H1 (cell line): ENCODE measurements at regions not wholly inside any gene's neighbourhood (a gene's known extent, or its start where the extent isn't known, plus 50 kb on each side); places are given as distances from the start of the nearest gene placed in this dataset.

ENCODE experiments used
- CTCF ChIA-PET: fragments of 300-600 bp; sonication (Branson Sonifier 250); formaldehyde crosslinking; loops from one replicate; lab custom pipeline; 2021; ENCODE audit not compliant: partially characterized antibody; lab: Charles Lee
- POLR2A ChIA-PET: fragments of 300-600 bp; sonication (Branson Sonifier 250); formaldehyde crosslinking; loops from one replicate; lab custom pipeline; 2021; ENCODE audit warnings: inconsistent platforms; ENCODE audit not compliant: partially characterized antibody; lab: Charles Lee
- DNase-seq, 2 experiments: peaks; one replicate each; pipeline versions ENCODE4 v3.0.0 to v3.0.0-alpha.2; 2010 to 2022; ENCODE audit warnings: low spot score in 2 of 2, low read depth in 1 of 2, mixed read lengths in 1 of 2
- FAIRE-seq: peaks from 2 replicates; lab custom pipeline; 2011; peaks lifted over from hg19 to GRCh38; lab: Jason Lieb, UNC
- H2AFZ ChIP-seq: 2 replicates; pipeline ENCODE4 v1.8.1; 2012; ENCODE audit warnings: low read length, inconsistent platforms
- H2AK5ac ChIP-seq: 2 replicates; pipeline ENCODE4 v1.6.1; 2013; ENCODE audit warnings: low read depth, low read length
- H2BK120ac ChIP-seq: replicated peaks from 2 replicates; pipeline ENCODE3; 2013; ENCODE audit warnings: low read depth, low read length, inconsistent platforms
- H2BK12ac ChIP-seq: 2 replicates; pipeline ENCODE4 v1.6.1; 2013; ENCODE audit warnings: low read depth, low read length
- H2BK15ac ChIP-seq: 2 replicates; pipeline ENCODE4 v1.6.1; 2013; ENCODE audit warnings: low read length
- H2BK20ac ChIP-seq: 2 replicates; pipeline ENCODE4 v1.6.1; 2013; ENCODE audit warnings: low read length
- H2BK5ac ChIP-seq: 2 replicates; pipeline ENCODE4 v1.6.1; 2013; ENCODE audit warnings: low read depth, low read length
- H3K14ac ChIP-seq: 2 replicates; pipeline ENCODE4 v1.6.1; 2013; ENCODE audit warnings: inconsistent platforms; ENCODE audit not compliant: insufficient read length
- H3K18ac ChIP-seq: 2 replicates; pipeline ENCODE4 v1.6.1; 2013; ENCODE audit warnings: low read length; ENCODE audit errors: extremely low read depth
- H3K23ac ChIP-seq: 2 replicates; pipeline ENCODE4 v1.6.1; 2013; ENCODE audit warnings: inconsistent platforms; ENCODE audit not compliant: insufficient read length
- H3K23me2 ChIP-seq: 2 replicates; pipeline ENCODE4 v1.6.1; 2013; ENCODE audit warnings: low read depth, low read length
- H3K27ac ChIP-seq: 2 replicates; pipeline ENCODE4 v1.6.1; 2011; ENCODE audit warnings: low read depth, low read length, inconsistent platforms
- H3K27me3 ChIP-seq, 4 experiments: replicated peaks in 1 of 4; 1 replicate in 1 of 4; 2 replicates in 3 of 4; pipeline versions ENCODE4 v1.6.1 to v1.8.1; 2011 to 2013; ENCODE audit warnings: low read length in 3 of 4, mild to moderate bottlenecking in 3 of 4, inconsistent platforms in 2 of 4, mixed read lengths in 2 of 4, moderate library complexity in 1 of 4; ENCODE audit not compliant: control insufficient read depth in 3 of 4, insufficient read depth in 3 of 4; ENCODE audit errors: extremely low read depth in 1 of 4
- H3K36me3 ChIP-seq, 4 experiments: 2 replicates each; pipeline versions ENCODE4 v1.6.1 to v1.8.1; 2011 to 2013; ENCODE audit warnings: mild to moderate bottlenecking in 4 of 4, low read length in 3 of 4, moderate library complexity in 2 of 4, control low read depth in 1 of 4, inconsistent platforms in 1 of 4; ENCODE audit not compliant: insufficient read depth in 4 of 4, control insufficient read depth in 2 of 4
- H3K4ac ChIP-seq: replicated peaks from 2 replicates; pipeline ENCODE3; 2013; ENCODE audit warnings: low read length, low read depth, mixed read lengths, inconsistent platforms; ENCODE audit not compliant: insufficient read length
- H3K4me1 ChIP-seq, 4 experiments: replicated peaks in 1 of 4; 1 replicate in 1 of 4; 2 replicates in 3 of 4; pipeline versions ENCODE4 v1.6.1 to v1.8.1; 2011 to 2013; ENCODE audit warnings: low read length in 3 of 4, inconsistent platforms in 2 of 4, mixed read lengths in 1 of 4; ENCODE audit not compliant: insufficient read depth in 4 of 4, control insufficient read depth in 3 of 4
- H3K4me2 ChIP-seq, 2 experiments: 2 replicates each; pipeline versions ENCODE4 v1.6.1 to v1.8.1; 2011 to 2013; ENCODE audit warnings: low read depth in 2 of 2, low read length in 2 of 2, control low read depth in 1 of 2, inconsistent platforms in 1 of 2, mild to moderate bottlenecking in 1 of 2; ENCODE audit not compliant: insufficient read depth in 1 of 2
- H3K4me3 ChIP-seq, 4 experiments: fragments of 200-600, 300-600 bp in 1 of 4; sonication (generic), shearing (Covaris generic), sonication (Bioruptor Twin) in 1 of 4; 2 replicates each; pipeline versions ENCODE4 v1.5.1 to v1.8.1; 2011 to 2016; ENCODE audit warnings: low read length in 4 of 4, low read depth in 3 of 4, control low read depth in 2 of 4, inconsistent platforms in 2 of 4, mild to moderate bottlenecking in 2 of 4, mixed read lengths in 1 of 4, moderate library complexity in 1 of 4; ENCODE audit not compliant: insufficient read depth in 2 of 4; ENCODE audit errors: extremely low read depth in 1 of 4
- H3K56ac ChIP-seq: replicated peaks from 2 replicates; pipeline ENCODE3; 2013; ENCODE audit warnings: low read depth, mild to moderate bottlenecking, mixed read lengths, low read length, inconsistent platforms; ENCODE audit not compliant: insufficient read length
- H3K79me1 ChIP-seq: 2 replicates; pipeline ENCODE4 v1.6.1; 2013; ENCODE audit warnings: low read depth, low read length, control low read depth
- H3K79me2 ChIP-seq, 2 experiments: 2 replicates each; pipeline versions ENCODE4 v1.6.1 to v1.8.1; 2012 to 2013; ENCODE audit warnings: low read length in 2 of 2, mild to moderate bottlenecking in 2 of 2, inconsistent platforms in 1 of 2; ENCODE audit not compliant: insufficient read depth in 2 of 2, control insufficient read depth in 1 of 2
- H3K9ac ChIP-seq, 4 experiments: replicated peaks in 1 of 4; 1 replicate in 1 of 4; 2 replicates in 3 of 4; pipeline versions ENCODE4 v1.6.1 to v1.8.1; 2011 to 2013; ENCODE audit warnings: low read depth in 3 of 4, low read length in 3 of 4, control low read depth in 2 of 4, mild to moderate bottlenecking in 2 of 4, moderate library complexity in 2 of 4, inconsistent platforms in 1 of 4; ENCODE audit errors: extremely low read depth in 1 of 4
- H3K9me3 ChIP-seq, 2 experiments: 2 replicates each; pipeline versions ENCODE4 v1.6.1 to v1.8.1; 2012 to 2013; ENCODE audit warnings: mild to moderate bottlenecking in 2 of 2, moderate library complexity in 2 of 2, control low read depth in 1 of 2, inconsistent platforms in 1 of 2, low read depth in 1 of 2, low read length in 1 of 2, mixed read lengths in 1 of 2; ENCODE audit not compliant: insufficient read depth in 2 of 2
- H4K20me1 ChIP-seq, 2 experiments: replicated peaks in 1 of 2; 2 replicates each; pipeline versions ENCODE3 to v1.8.1; 2011 to 2013; ENCODE audit warnings: inconsistent platforms in 2 of 2, low read length in 2 of 2, mild to moderate bottlenecking in 1 of 2; ENCODE audit not compliant: insufficient read depth in 2 of 2, control insufficient read depth in 1 of 2
- H4K5ac ChIP-seq: 2 replicates; pipeline ENCODE4 v1.6.1; 2013; ENCODE audit warnings: low read length, low read depth, mixed read lengths, inconsistent platforms; ENCODE audit not compliant: insufficient read length
- H4K8ac ChIP-seq: 2 replicates; pipeline ENCODE4 v1.8.0; 2013; ENCODE audit warnings: mild to moderate bottlenecking, moderate library complexity, low read length, inconsistent platforms; ENCODE audit not compliant: insufficient read depth; ENCODE audit errors: extremely low read depth
- H4K91ac ChIP-seq: replicated peaks from 2 replicates; pipeline ENCODE3; 2013; ENCODE audit warnings: low read length, mixed read lengths, inconsistent platforms; ENCODE audit not compliant: insufficient read length
- CTBP2 ChIP-seq: IDR thresholded peaks from 2 replicates; pipeline ENCODE4 v1.7.0; 2011; ENCODE audit warnings: borderline replicate concordance, mild to moderate bottlenecking, moderate library complexity, mixed read lengths, low read length; ENCODE audit not compliant: insufficient read depth, insufficient read length
- GABPA ChIP-seq: IDR thresholded peaks from 2 replicates; pipeline ENCODE4 v1.6.1; 2011; ENCODE audit warnings: mild to moderate bottlenecking, low read length, moderate library complexity, borderline replicate concordance; ENCODE audit not compliant: insufficient read depth
- HDAC2 ChIP-seq, 2 experiments: fragments of 300-600 bp in 1 of 2; sonication (generic) in 1 of 2; IDR thresholded peaks; 2 replicates each; pipeline ENCODE4 v1.6.1; 2011 to 2012; ENCODE audit warnings: low read depth in 2 of 2, low read length in 2 of 2, mild to moderate bottlenecking in 2 of 2, moderate library complexity in 2 of 2, borderline replicate concordance in 1 of 2, inconsistent platforms in 1 of 2
- RNF2 ChIP-seq: fragments of 200-900, 300-1000 bp; sonication (generic); IDR thresholded peaks from 2 replicates; pipeline ENCODE4 v1.7.1; 2016; ENCODE audit warnings: borderline replicate concordance, low read depth, mild to moderate bottlenecking, antibody characterized with exemption, low read length; ENCODE audit not compliant: poor library complexity, severe bottlenecking; ENCODE audit errors: missing control alignments
- YY1 ChIP-seq: IDR thresholded peaks from 2 replicates; pipeline ENCODE4 v1.6.1; 2011; ENCODE audit warnings: low read depth, mild to moderate bottlenecking, low read length
- ZNF274 ChIP-seq: IDR thresholded peaks from 2 replicates; pipeline ENCODE4 v1.7.0; 2012; ENCODE audit warnings: low read length, borderline replicate concordance; ENCODE audit errors: extremely low read depth
- WGBS, 2 experiments: shearing (Covaris generic) in 1 of 2; methylation state at CpG; one replicate each; pipeline versions ENCODE4 v1.1.6 to v1.1.7; 2013 to 2015; ENCODE audit warnings: low lambda C conversion rate in 2 of 2, mixed read lengths in 2 of 2, inconsistent platforms in 1 of 2, low coverage in 1 of 2, missing lambda C conversion rate in 1 of 2; ENCODE audit not compliant: insufficient replicate concordance in 2 of 2, insufficient coverage in 1 of 2, insufficient read length in 1 of 2; ENCODE audit errors: extremely low coverage in 1 of 2, missing lambda C conversion rate in 1 of 2; 5-methylcytosine and 5-hydroxymethylcytosine counted together
- TF ChIP-seq, protein P1 (sequence below): IDR thresholded peaks from 2 replicates; pipeline ENCODE4 v1.6.1; 2012; ENCODE audit warnings: low read length, inconsistent platforms

DNA sequence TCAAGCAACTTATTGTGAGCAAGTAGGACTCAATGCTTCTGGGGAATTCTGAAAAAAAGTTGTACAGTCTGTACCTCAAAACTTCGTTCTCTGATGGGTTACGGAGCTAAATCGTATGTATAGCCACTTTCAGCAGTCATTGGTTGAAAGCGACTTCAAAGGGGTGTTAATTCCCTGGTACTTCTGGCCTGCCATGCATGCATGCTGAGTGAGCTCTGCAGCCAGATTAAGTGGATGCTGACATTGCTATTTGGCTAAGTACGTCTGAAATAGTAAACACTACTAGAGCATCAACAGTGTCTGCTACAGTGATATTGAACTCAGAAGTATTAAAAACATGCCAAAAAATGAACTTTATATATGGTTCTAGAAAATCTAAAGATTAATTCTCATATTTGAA lies 1183.1 kb upstream of the PCDH20 start:
- Histone ChIP-seq H2AK5ac (no peak overlapping the region), H3K4me3 (no peak overlapping the region), H3K36me3 (no peaks in the 10 kb centered on the region), H3K56ac (no peak overlapping the region), H2BK20ac (no peak overlapping the region), H3K4me1 (peaks cover 0 to 3% (median 0%) of the 10 kb centered on the region in 4 experiments; a peak in 1 of 7 replicates), H4K91ac (no peak overlapping the region), H3K18ac (no peak overlapping the region), H2AFZ (no peak overlapping the region), H4K20me1 (no peaks in the 10 kb centered on the region), H4K5ac (no peak overlapping the region), H3K79me2 (no peaks in the 10 kb centered on the region), H4K8ac (no peak overlapping the region), H2BK12ac (no peak overlapping the region), H3K4ac (no peak overlapping the region), H3K27me3 (no peaks in the 10 kb centered on the region), H2BK15ac (no peak overlapping the region), H3K4me2 (no peak overlapping the region), H3K79me1 (no peaks in the 10 kb centered on the region), H3K9me3 (no peaks in the 10 kb centered on the region), H3K27ac (no peak overlapping the region), H3K23ac (no peak overlapping the region), H3K23me2 (no peaks in the 10 kb centered on the region), H3K14ac (no peak overlapping the region), H2BK120ac (no peak overlapping the region), H3K9ac (no peak overlapping the region), H2BK5ac (no peak overlapping the region)
- WGBS, 2 experiments = 94% methylated on average over 5 of the region's 5 CpGs; no CpG with 5 or more reads in 1 of the 2 experiments
- CTCF ChIA-PET = no interaction called here
- FAIRE-seq (no peak), DNase-seq (no peak)
- POLR2A ChIA-PET = no interaction called here
- TF ChIP-seq ZNF274 (no peak), CTBP2 (no peak), HDAC2 (IDR thresholded peaks at IDR 0.05; ENCODE audit: borderline replicate concordance in 1 of 2, low read depth in 2 of 2, low read length in 2 of 2) (no peak), GABPA (no peak), RNF2 (no peak), YY1 (no peak)
- TF ChIP-seq, protein P1, sequence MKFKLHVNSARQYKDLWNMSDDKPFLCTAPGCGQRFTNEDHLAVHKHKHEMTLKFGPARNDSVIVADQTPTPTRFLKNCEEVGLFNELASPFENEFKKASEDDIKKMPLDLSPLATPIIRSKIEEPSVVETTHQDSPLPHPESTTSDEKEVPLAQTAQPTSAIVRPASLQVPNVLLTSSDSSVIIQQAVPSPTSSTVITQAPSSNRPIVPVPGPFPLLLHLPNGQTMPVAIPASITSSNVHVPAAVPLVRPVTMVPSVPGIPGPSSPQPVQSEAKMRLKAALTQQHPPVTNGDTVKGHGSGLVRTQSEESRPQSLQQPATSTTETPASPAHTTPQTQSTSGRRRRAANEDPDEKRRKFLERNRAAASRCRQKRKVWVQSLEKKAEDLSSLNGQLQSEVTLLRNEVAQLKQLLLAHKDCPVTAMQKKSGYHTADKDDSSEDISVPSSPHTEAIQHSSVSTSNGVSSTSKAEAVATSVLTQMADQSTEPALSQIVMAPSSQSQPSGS = no peak
